ENCODE measurements at regions not wholly inside any gene's neighbourhood (a gene's known extent, or its start where the extent isn't known, plus 50 kb on each side); places are given as distances from the start of the nearest gene placed in this dataset.

GRCh38 chr13:39892721-39893685 is 237.5 kb downstream of the COG6 start:
- DNase-seq (ENCODE audit: low spot score): no peak

GRCh38 chr13:39893808-39894207 is 238.3 kb downstream of the COG6 start:
- DNase-seq (ENCODE audit: low spot score): no peak
- Histone ChIP-seq H3K9me3 (ENCODE audit: severe bottlenecking) (no peaks in the 10 kb centered on the region), H3K27ac (ENCODE audit: poor library complexity, severe bottlenecking) (no peak overlapping the region), H3K4me1 (ENCODE audit: insufficient read depth, poor library complexity, severe bottlenecking) (no peaks in the 10 kb centered on the region), H3K27me3 (ENCODE audit: insufficient read depth, poor library complexity, severe bottlenecking) (no peaks in the 10 kb centered on the region), H3K36me3 (ENCODE audit: low read depth) (no peaks in the 10 kb centered on the region), H3K4me3 (ENCODE audit: severe bottlenecking) (no peak overlapping the region)
- ATAC-seq (ENCODE audit: low read depth): no peak
- TF ChIP-seq CTCF (IDR thresholded peaks at IDR 0.05; ENCODE audit: poor library complexity, severe bottlenecking): no peak

More at GRCh38 chr13:39892721-39893685, 237.5 kb downstream of the COG6 start:
- TF ChIP-seq CTCF (IDR thresholded peaks at IDR 0.05; ENCODE audit: poor library complexity, severe bottlenecking): no peak
- no peaks in the 10 kb centered on the region for H3K9me3 ChIP-seq (ENCODE audit: severe bottlenecking)
- H3K4me3 ChIP-seq (ENCODE audit: severe bottlenecking): no peak overlapping the region
- no peak for ATAC-seq (ENCODE audit: low read depth)
- H3K27ac ChIP-seq (ENCODE audit: poor library complexity, severe bottlenecking): no peak overlapping the region
- no peaks in the 10 kb centered on the region for H3K4me1 ChIP-seq (ENCODE audit: insufficient read depth, poor library complexity, severe bottlenecking)
- no peaks in the 10 kb centered on the region for H3K36me3 ChIP-seq (ENCODE audit: low read depth)
- no peaks in the 10 kb centered on the region for H3K27me3 ChIP-seq (ENCODE audit: insufficient read depth, poor library complexity, severe bottlenecking)

GRCh38 chr13:39894586-39894985 is 239.1 kb downstream of the COG6 start:
- Histone ChIP-seq H3K36me3 (ENCODE audit: low read depth) (no peaks in the 10 kb centered on the region), H3K4me1 (ENCODE audit: insufficient read depth, poor library complexity, severe bottlenecking) (no peaks in the 10 kb centered on the region), H3K27ac (ENCODE audit: poor library complexity, severe bottlenecking) (no peak overlapping the region), H3K9me3 (ENCODE audit: severe bottlenecking) (no peaks in the 10 kb centered on the region), H3K4me3 (ENCODE audit: severe bottlenecking) (no peak overlapping the region), H3K27me3 (ENCODE audit: insufficient read depth, poor library complexity, severe bottlenecking) (no peaks in the 10 kb centered on the region)
- ATAC-seq (ENCODE audit: low read depth) (no peak), DNase-seq (ENCODE audit: low spot score) (no peak)
- no peak for TF ChIP-seq CTCF (IDR thresholded peaks at IDR 0.05; ENCODE audit: poor library complexity, severe bottlenecking)

- DNase-seq (ENCODE audit: low spot score) (no peak), ATAC-seq (ENCODE audit: low read depth) (no peak)
- Histone ChIP-seq H3K36me3 (ENCODE audit: low read depth) (no peaks in the 10 kb centered on the region), H3K27me3 (ENCODE audit: insufficient read depth, poor library complexity, severe bottlenecking) (no peaks in the 10 kb centered on the region), H3K27ac (ENCODE audit: poor library complexity, severe bottlenecking) (no peak overlapping the region), H3K4me3 (ENCODE audit: severe bottlenecking) (no peak overlapping the region), H3K4me1 (ENCODE audit: insufficient read depth, poor library complexity, severe bottlenecking) (no peaks in the 10 kb centered on the region), H3K9me3 (ENCODE audit: severe bottlenecking) (no peaks in the 10 kb centered on the region)
- TF ChIP-seq CTCF (IDR thresholded peaks at IDR 0.05; ENCODE audit: poor library complexity, severe bottlenecking): no peak
These were observed 239.8 kb downstream of the COG6 start for GRCh38 chr13:39895254-39895653.

- no peak overlapping the region for H3K4me3 ChIP-seq (ENCODE audit: severe bottlenecking)
- H3K27ac ChIP-seq (ENCODE audit: poor library complexity, severe bottlenecking): no peak overlapping the region
- H3K9me3 ChIP-seq (ENCODE audit: severe bottlenecking): no peaks in the 10 kb centered on the region
- DNase-seq (ENCODE audit: low spot score) (no peak), ATAC-seq (ENCODE audit: low read depth) (no peak)
- H3K27me3 ChIP-seq (ENCODE audit: insufficient read depth, poor library complexity, severe bottlenecking): no peaks in the 10 kb centered on the region
- no peaks in the 10 kb centered on the region for H3K4me1 ChIP-seq (ENCODE audit: insufficient read depth, poor library complexity, severe bottlenecking)
- TF ChIP-seq CTCF (IDR thresholded peaks at IDR 0.05; ENCODE audit: poor library complexity, severe bottlenecking): no peak
- no peaks in the 10 kb centered on the region for H3K36me3 ChIP-seq (ENCODE audit: low read depth)
These were observed 242.2 kb downstream of the COG6 start for GRCh38 chr13:39897636-39898035.

Measured in RWPE2 (cell line).